NCI-H2196 (cell line): ENCODE measurements at regions not wholly inside any gene's neighbourhood (a gene's known extent, or its start where the extent isn't known, plus 50 kb on each side); places are given as distances from the start of the nearest gene placed in this dataset.
"Not testable (repeated sequence)": the region's sequence is repeated elsewhere in the genome, so short reads cannot be mapped to it uniquely, and the experiment has no call there.

Experiments
- DNase-seq: peaks from one replicate; lab custom pipeline; 2025; ENCODE audit not compliant: unreplicated experiment; lab: John Stamatoyannopoulos, UW

GRCh38 chr18:1393929-1394328 is 489.3 kb downstream of the ADCYAP1 start:
- no peak for DNase-seq

GRCh38 chr18:1394426-1394825 is 489.8 kb downstream of the ADCYAP1 start:
- DNase-seq, result no peak

GRCh38 chr18:1394966-1395365 is 490.3 kb downstream of the ADCYAP1 start:
- no peak for DNase-seq

- peak; percentile 51 for DNase-seq
These were observed 503.7 kb downstream of the ADCYAP1 start for GRCh38 chr18:1408376-1408775.

GRCh38 chr18:1412655-1413322 is 508.1 kb downstream of the ADCYAP1 start:
- DNase-seq, result no peak

- DNase-seq, result no peak
These were observed 508.6 kb downstream of the ADCYAP1 start for GRCh38 chr18:1413323-1413675.

- DNase-seq, result no peak
These were observed 511.4 kb downstream of the ADCYAP1 start for GRCh38 chr18:1416074-1416473.

GRCh38 chr18:1421502-1421901 is 516.8 kb downstream of the ADCYAP1 start:
- no peak for DNase-seq

- no peak for DNase-seq
These were observed 518.0 kb downstream of the ADCYAP1 start for GRCh38 chr18:1422634-1423033.

GRCh38 chr18:1425679-1426078 is 521.0 kb downstream of the ADCYAP1 start:
- DNase-seq, result no peak

- no peak for DNase-seq
These were observed 530.8 kb downstream of the ADCYAP1 start for GRCh38 chr18:1435487-1435886.

GRCh38 chr18:1436199-1436598 is 531.5 kb downstream of the ADCYAP1 start:
- no peak for DNase-seq

- no peak for DNase-seq
These were observed 533.8 kb downstream of the ADCYAP1 start for GRCh38 chr18:1438458-1438910.

GRCh38 chr18:1438967-1439366 is 534.3 kb downstream of the ADCYAP1 start:
- DNase-seq, result no peak

- DNase-seq, result not testable (repeated sequence)
These were observed 539.4 kb downstream of the ADCYAP1 start for GRCh38 chr18:1444062-1444461.

GRCh38 chr18:1446765-1447164 is 542.1 kb downstream of the ADCYAP1 start:
- no peak for DNase-seq

GRCh38 chr18:1452821-1453220 is 548.1 kb downstream of the ADCYAP1 start:
- no peak for DNase-seq

GRCh38 chr18:1455605-1456004 is 550.9 kb downstream of the ADCYAP1 start:
- no peak for DNase-seq

- no peak for DNase-seq
These were observed 553.9 kb downstream of the ADCYAP1 start for GRCh38 chr18:1458547-1458946.

GRCh38 chr18:1463981-1464380 is 559.3 kb downstream of the ADCYAP1 start:
- DNase-seq, result no peak

- DNase-seq, result no peak
These were observed 560.0 kb downstream of the ADCYAP1 start for GRCh38 chr18:1464444-1465217.

GRCh38 chr18:1466035-1466434 is 561.4 kb downstream of the ADCYAP1 start:
- DNase-seq, result no peak
